BE2C (cell line): ENCODE measurements at regions not wholly inside any gene's neighbourhood (a gene's known extent, or its start where the extent isn't known, plus 50 kb on each side); places are given as distances from the start of the nearest gene placed in this dataset.

Experiments used
- DNase-seq: peaks from one replicate; pipeline ENCODE4 v3.0.0-alpha.2; 2020
- H3K27me3 ChIP-seq: fragments of 250-450 bp; sonication (Bioruptor Pico); 2 replicates; pipeline ENCODE4 v1.5.1; 2020; ENCODE audit warnings: mild to moderate bottlenecking
- H3K36me3 ChIP-seq: fragments of 250-450 bp; sonication (Bioruptor Pico); 2 replicates; pipeline ENCODE4 v1.5.1; 2020; ENCODE audit warnings: mild to moderate bottlenecking
- H3K4me1 ChIP-seq: fragments of 250-450 bp; sonication (Bioruptor Pico); 2 replicates; pipeline ENCODE4 v1.5.1; 2020
- H3K4me3 ChIP-seq: 2 replicates; pipeline ENCODE4 v1.5.1; 2011; ENCODE audit warnings: low read depth, low read length
- H3K9me3 ChIP-seq: fragments of 250-450 bp; sonication (Bioruptor Pico); 2 replicates; pipeline ENCODE4 v1.5.1; 2020
- CTCF ChIP-seq: IDR thresholded peaks from 2 replicates; pipeline ENCODE4 v1.5.1; 2012; ENCODE audit warnings: mild to moderate bottlenecking, low read depth, low read length

DNA sequence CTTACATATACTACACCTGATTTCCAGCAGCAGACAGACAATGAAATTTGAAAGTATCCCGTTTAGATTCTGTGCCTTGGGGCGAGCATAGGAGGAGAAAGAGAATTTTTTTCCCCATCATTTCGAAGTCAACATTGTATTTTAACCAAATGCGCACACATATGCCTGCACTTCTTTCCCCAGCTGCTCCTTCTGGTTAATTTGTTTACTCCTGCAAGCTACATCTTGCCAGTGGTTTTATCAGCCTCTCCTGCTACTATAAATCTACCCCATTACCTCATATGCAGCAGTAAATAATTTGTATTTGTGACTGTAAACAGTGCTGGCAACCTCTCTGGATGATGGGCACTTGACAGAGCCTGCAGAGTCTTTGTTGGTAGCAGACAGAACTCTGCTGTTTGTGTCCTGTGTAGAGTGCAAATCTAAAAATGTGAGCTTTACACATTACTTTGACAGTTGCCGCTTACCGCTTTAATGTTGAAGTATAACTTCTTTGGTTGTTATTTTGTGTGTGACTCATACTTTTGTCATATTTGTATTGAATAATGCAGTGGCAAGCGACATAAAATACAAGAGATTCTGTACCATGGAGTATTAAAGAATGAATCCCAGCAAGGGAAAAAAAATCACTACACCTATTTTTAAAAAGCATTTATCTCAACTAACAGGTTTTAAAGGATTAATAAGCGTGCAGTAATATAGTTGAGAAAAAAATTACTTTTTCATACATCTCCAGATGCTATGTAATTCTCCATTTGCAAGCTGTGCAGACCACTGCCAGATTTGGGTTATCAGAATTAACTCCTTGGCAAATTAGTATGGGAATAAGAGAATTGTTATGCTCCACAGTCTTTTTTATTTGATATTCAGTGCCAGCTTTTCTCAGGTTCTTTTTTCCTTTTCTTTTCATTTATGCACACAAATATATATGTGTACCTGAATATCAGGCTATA is 536.8 kb downstream of the XIRP2 start:
- Histone ChIP-seq H3K27me3 (no peaks in the 10 kb centered on the region), H3K4me1 (no peaks in the 10 kb centered on the region), H3K4me3 (no peak overlapping the region), H3K36me3 (no peaks in the 10 kb centered on the region), H3K9me3 (no peaks in the 10 kb centered on the region)
- no peak for DNase-seq
- TF ChIP-seq CTCF = no peak

- Histone ChIP-seq H3K9me3 (no peaks in the 10 kb centered on the region), H3K4me3 (no peak overlapping the region), H3K36me3 (no peaks in the 10 kb centered on the region), H3K27me3 (no peaks in the 10 kb centered on the region), H3K4me1 (no peaks in the 10 kb centered on the region)
- TF ChIP-seq CTCF = no peak
- no peak for DNase-seq
Observed at GRCh38 chr2:167424221-167424620, 535.9 kb downstream of the XIRP2 start.

- H3K27me3 ChIP-seq = no peaks in the 10 kb centered on the region
- no peaks in the 10 kb centered on the region for H3K9me3 ChIP-seq
- no peaks in the 10 kb centered on the region for H3K4me1 ChIP-seq
- H3K4me3 ChIP-seq = no peak overlapping the region
- no peak for DNase-seq
- TF ChIP-seq CTCF = no peak
- H3K36me3 ChIP-seq = no peaks in the 10 kb centered on the region
Observed at GRCh38 chr2:167423731-167424130, 535.5 kb downstream of the XIRP2 start.

- Histone ChIP-seq H3K4me1 (no peaks in the 10 kb centered on the region), H3K36me3 (no peaks in the 10 kb centered on the region), H3K9me3 (no peaks in the 10 kb centered on the region), H3K4me3 (no peak overlapping the region), H3K27me3 (no peaks in the 10 kb centered on the region)
- no peak for TF ChIP-seq CTCF
- DNase-seq = no peak
Observed at GRCh38 chr2:167420211-167420610, 531.9 kb downstream of the XIRP2 start.

- no peaks in the 10 kb centered on the region for H3K9me3 ChIP-seq
- TF ChIP-seq CTCF = no peak
Observed at GRCh38 chr2:167415068-167415467, 526.8 kb downstream of the XIRP2 start.

GRCh38 chr2:167411367-167411766 is 523.1 kb downstream of the XIRP2 start:
- Histone ChIP-seq H3K36me3 (no peaks in the 10 kb centered on the region), H3K27me3 (no peaks in the 10 kb centered on the region), H3K4me3 (no peak overlapping the region), H3K9me3 (no peaks in the 10 kb centered on the region), H3K4me1 (no peaks in the 10 kb centered on the region)
- no peak for TF ChIP-seq CTCF
- no peak for DNase-seq

More at GRCh38 chr2:167415068-167415467, 526.8 kb downstream of the XIRP2 start:
- Histone ChIP-seq H3K4me3 (no peak overlapping the region), H3K4me1 (no peaks in the 10 kb centered on the region), H3K36me3 (no peaks in the 10 kb centered on the region), H3K27me3 (no peaks in the 10 kb centered on the region)
- no peak for DNase-seq
